Fibroblast of mammary gland (primary cell): ENCODE measurements at regions not wholly inside any gene's neighbourhood (a gene's known extent, or its start where the extent isn't known, plus 50 kb on each side); places are given as distances from the start of the nearest gene placed in this dataset.

ENCODE experiments used
- DNase-seq: peaks from one replicate; pipeline ENCODE4 v3.0.0-alpha.2; 2010; ENCODE audit warnings: low read depth
- H3K4me3 ChIP-seq: 2 replicates; pipeline ENCODE4 v1.5.1; 2011; ENCODE audit warnings: low read depth, mild to moderate bottlenecking, low read length, moderate library complexity; ENCODE audit not compliant: control insufficient read depth
- TF ChIP-seq, protein P1 (sequence below): conservative IDR thresholded peaks from 2 replicates; pipeline ENCODE4 v1.5.1; 2011; ENCODE audit warnings: low read depth, low read length, inconsistent platforms; ENCODE audit not compliant: control insufficient read depth, insufficient read depth

DNA sequence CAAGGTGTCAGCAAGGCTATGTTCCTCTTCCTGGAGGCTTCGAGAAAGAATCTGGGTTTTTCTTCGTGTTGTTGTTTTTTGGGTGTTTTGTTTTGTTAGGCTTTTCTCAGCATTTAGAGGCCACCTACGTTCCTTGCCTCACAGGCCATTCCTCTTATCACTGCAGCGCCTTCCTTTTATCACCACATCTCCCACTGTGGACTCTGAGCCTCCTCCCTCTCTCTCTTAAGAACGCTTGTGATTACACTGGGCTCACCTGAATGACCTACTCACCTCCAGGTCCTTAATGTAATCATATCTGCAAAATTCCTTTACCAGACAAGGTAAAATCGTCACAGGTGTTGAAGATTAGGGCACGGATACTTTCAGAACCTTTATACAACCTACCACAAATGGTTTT lies 340.8 kb downstream of the DTWD2 start:
- H3K4me3 ChIP-seq: no peak overlapping the region
- TF ChIP-seq, protein P1, sequence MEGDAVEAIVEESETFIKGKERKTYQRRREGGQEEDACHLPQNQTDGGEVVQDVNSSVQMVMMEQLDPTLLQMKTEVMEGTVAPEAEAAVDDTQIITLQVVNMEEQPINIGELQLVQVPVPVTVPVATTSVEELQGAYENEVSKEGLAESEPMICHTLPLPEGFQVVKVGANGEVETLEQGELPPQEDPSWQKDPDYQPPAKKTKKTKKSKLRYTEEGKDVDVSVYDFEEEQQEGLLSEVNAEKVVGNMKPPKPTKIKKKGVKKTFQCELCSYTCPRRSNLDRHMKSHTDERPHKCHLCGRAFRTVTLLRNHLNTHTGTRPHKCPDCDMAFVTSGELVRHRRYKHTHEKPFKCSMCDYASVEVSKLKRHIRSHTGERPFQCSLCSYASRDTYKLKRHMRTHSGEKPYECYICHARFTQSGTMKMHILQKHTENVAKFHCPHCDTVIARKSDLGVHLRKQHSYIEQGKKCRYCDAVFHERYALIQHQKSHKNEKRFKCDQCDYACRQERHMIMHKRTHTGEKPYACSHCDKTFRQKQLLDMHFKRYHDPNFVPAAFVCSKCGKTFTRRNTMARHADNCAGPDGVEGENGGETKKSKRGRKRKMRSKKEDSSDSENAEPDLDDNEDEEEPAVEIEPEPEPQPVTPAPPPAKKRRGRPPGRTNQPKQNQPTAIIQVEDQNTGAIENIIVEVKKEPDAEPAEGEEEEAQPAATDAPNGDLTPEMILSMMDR: no peak
- no peak for DNase-seq

DNA sequence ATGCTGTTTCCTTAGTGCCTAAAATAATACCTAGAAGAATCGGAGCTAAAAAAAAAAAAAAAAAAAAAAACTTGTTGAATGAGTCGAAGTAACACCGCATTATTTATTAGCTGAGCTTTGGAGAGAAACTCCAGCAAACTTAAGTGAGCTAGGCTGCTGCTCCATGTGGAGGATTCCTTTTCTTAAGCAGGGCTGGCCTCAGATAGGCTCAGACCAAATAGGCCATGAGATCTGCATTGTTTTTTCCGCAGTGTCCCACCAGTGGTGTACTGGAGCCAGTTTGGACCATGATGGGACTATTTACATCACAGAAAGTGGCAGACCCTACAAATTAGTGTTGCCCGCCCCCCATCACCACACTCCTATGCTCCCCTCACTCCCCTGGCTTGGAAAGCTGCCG lies 341.4 kb downstream of the DTWD2 start:
- DNase-seq: no peak
- H3K4me3 ChIP-seq: no peak overlapping the region
- TF ChIP-seq, protein P1: no peak

DNA sequence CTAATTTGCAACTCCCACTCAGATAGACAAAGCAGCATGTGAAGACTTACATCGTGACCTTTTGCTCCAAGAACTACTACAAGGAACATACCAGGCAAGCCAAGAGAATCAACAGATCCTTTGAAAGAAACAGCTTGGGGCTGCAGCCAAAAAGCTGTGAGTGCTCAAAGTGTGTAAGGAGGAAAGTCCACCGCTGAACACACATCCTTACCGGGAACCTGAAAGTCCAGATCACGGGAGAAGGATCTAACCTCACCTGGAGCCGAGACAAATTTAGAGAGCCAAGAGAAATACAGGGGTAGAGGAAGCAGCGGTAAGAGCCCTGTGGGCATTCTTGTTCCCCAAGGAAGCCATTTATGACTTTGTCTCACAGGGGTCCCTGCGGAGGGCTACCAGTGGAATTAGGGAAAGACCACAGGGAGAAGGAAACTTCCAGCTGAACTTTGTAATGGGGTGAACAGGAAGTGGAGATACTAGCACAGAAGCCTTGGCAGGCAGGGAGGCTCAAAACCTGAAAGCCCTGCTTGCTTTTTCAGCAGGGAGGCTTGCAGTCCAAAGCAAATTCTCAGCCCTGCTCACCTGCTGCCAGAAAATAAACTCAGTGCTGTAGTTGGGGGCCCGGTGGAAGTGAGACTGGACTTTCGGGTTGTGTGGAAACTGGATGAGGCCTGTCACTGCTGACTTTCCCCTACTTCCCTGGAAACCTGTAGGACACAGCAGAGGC lies 350.2 kb downstream of the DTWD2 start:
- DNase-seq: no peak
- TF ChIP-seq, protein P1: no peak
- no peak overlapping the region for H3K4me3 ChIP-seq

DNA sequence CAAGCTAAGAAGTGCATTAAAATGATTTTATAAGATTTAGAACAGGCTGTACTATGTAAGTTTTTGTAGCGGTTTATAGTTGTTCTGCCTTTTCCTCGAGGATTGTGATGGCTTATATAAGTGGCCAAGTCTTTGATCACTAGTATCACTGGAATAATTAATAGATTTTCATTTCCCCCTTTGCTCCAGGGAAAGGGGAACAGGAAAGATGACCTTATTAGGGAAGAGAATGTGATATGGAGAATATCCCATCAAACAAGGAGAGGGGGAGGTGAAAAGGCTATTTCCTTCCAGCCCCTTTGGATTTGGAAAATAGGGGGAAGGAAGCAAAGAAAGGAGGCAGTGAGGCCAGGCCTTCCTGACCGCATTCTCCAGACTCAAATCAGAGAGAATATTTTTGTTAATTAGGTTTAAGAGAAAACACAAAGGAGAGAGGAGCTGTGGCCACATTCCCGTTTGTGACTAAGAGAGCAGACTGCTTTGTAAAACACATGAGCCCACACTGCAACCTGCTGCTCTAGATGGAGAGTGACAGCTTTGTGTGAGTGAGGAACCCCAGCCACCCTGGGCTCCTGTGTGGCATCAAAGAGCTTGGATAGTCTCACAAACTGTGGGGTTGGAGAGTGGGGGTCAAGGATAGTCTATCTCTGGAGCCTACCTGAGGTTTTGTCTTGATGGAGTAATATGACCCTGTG lies 359.5 kb downstream of the DTWD2 start:
- no peak overlapping the region for H3K4me3 ChIP-seq
- DNase-seq: no peak
- TF ChIP-seq, protein P1: no peak

DNA sequence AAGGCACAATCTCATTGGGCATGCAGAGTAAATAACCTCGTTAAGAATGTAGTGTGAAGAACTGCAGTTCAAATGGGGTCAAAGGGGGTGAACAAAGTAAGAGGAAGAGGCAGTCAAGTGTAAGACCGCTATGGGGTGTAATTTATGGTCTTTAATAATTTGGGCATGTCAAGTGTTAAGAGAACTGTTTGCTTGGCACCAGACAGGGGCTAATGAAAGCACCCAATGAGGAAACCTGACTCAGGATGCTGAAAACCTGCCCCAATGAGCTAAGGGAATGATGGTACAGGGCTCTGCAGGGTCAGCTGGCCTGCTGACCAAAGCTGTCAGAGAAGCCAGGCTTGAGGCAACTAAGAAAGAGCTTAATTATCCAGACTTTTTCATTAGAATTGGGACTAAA lies 368.1 kb downstream of the DTWD2 start:
- TF ChIP-seq, protein P1: no peak
- DNase-seq: no peak
- H3K4me3 ChIP-seq: no peak overlapping the region

DNA sequence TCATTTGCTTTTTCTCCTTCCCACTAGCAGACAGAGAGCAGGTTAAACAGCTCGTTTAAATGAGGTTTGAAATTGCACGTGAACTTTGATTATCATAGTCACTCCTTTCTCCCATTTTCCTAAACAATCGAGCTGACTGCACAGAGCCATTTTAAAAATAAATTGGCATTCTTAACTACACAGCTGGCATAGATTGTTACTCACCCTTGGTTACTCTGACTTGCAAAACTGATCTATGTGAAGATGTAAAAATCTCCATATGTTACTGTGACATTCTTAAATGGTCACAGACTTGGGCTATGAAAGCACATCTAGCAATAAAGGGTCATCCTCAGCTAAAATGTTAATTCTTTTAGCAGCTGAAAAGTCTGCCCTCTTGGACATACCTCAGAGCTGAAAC lies 368.5 kb downstream of the DTWD2 start:
- TF ChIP-seq, protein P1: no peak
- DNase-seq: no peak
- H3K4me3 ChIP-seq: no peak overlapping the region

DNA sequence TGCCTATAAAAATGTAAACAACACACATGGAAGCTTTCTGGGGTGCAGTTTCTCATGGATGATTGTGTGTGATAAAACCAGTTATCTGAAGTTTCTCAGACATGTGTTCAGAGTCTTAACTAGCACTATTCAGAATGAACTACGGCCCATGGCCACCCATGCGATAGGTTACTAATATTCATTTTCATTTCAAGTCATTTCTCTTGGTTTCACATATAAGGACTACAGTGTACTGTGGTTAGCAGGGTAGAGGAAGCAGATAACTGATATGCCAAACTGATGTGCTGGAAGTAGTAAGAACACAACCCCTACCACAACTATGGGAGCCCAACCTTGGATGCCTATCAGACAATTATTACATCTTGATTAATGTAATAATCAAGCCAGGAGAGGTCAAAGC lies 372.1 kb downstream of the DTWD2 start:
- H3K4me3 ChIP-seq: no peak overlapping the region
- DNase-seq: no peak
- TF ChIP-seq, protein P1: no peak
